GM21381 (cell line): ENCODE measurements at regions not wholly inside any gene's neighbourhood (a gene's known extent, or its start where the extent isn't known, plus 50 kb on each side); places are given as distances from the start of the nearest gene placed in this dataset.

Source experiments
- ATAC-seq: cut with Tn5 transposase; IDR thresholded peaks from one replicate; pipeline ENCODE4 v1.9.1; 2021; ENCODE audit warnings: mild to moderate bottlenecking, moderate library complexity; ENCODE audit not compliant: unreplicated experiment

GRCh38 chr12:13316587-13317246, 120.2 kb downstream of the EMP1 start:
- no peak for ATAC-seq

- no peak for ATAC-seq
Observed at GRCh38 chr12:13313886-13314285, 117.4 kb downstream of the EMP1 start.

GRCh38 chr12:13311551-13311950, 115.0 kb downstream of the EMP1 start:
- no peak for ATAC-seq

- no peak for ATAC-seq
Observed at GRCh38 chr12:13307143-13307816, 110.8 kb downstream of the EMP1 start.

- no peak for ATAC-seq
Observed at GRCh38 chr12:13304924-13305323, 108.4 kb downstream of the EMP1 start.

- no peak for ATAC-seq
Observed at GRCh38 chr12:13299457-13299856, 102.9 kb downstream of the EMP1 start.

- ATAC-seq: no peak
Observed at GRCh38 chr12:13293096-13293495, 96.6 kb downstream of the EMP1 start.

GRCh38 chr12:13289653-13290289, 93.2 kb downstream of the EMP1 start:
- ATAC-seq: no peak

- no peak for ATAC-seq
Observed at GRCh38 chr12:13288937-13289652, 92.6 kb downstream of the EMP1 start.

GRCh38 chr12:13288501-13288900, 92.0 kb downstream of the EMP1 start:
- no peak for ATAC-seq

- no peak for ATAC-seq
Observed at GRCh38 chr12:13283867-13284266, 87.3 kb downstream of the EMP1 start.

GRCh38 chr12:13282861-13283260, 86.3 kb downstream of the EMP1 start:
- no peak for ATAC-seq

- ATAC-seq: no peak
Observed at GRCh38 chr12:13278249-13278787, 81.8 kb downstream of the EMP1 start.

GRCh38 chr12:13277293-13277692, 80.8 kb downstream of the EMP1 start:
- ATAC-seq: no peak

GRCh38 chr12:13275241-13276085, 78.9 kb downstream of the EMP1 start:
- no peak for ATAC-seq

- no peak for ATAC-seq
Observed at GRCh38 chr12:13273850-13274249, 77.3 kb downstream of the EMP1 start.

GRCh38 chr12:13273097-13273496, 76.6 kb downstream of the EMP1 start:
- ATAC-seq: no peak

- ATAC-seq: no peak
Observed at GRCh38 chr12:13270817-13271216, 74.3 kb downstream of the EMP1 start.
